Fibroblast of lung (primary cell): ENCODE measurements at regions not wholly inside any gene's neighbourhood (a gene's known extent, or its start where the extent isn't known, plus 50 kb on each side); places are given as distances from the start of the nearest gene placed in this dataset.

Experiments used
- CTCF ChIP-seq, 2 donors: IDR thresholded peaks in 1 of 2; conservative IDR thresholded peaks in 1 of 2; 1 replicate in 1 of 2; 2 replicates in 1 of 2; pipeline ENCODE4 v1.5.1; 2011 to 2012; ENCODE audit warnings: low read length in 2 of 2, control low read depth in 1 of 2, inconsistent platforms in 1 of 2, low read depth in 1 of 2, mild to moderate bottlenecking in 1 of 2
- EZH2 ChIP-seq: IDR thresholded peaks from 2 replicates; pipeline ENCODE4 v1.5.1; 2012; ENCODE audit warnings: low read length, control low read depth, mild to moderate bottlenecking; ENCODE audit errors: missing control alignments

- TF ChIP-seq EZH2 (no peak), CTCF (conservative IDR thresholded peaks at IDR 0.05 in 1 of 2, IDR thresholded peaks at IDR 0.05 in 1 of 2; ENCODE audit: low read depth in 1 of 2, low read length in 2 of 2) (no peak)
Observed at GRCh38 chr7:13794581-13794980, 194.9 kb downstream of the ETV1 start.
